ENCODE measurements at regions not wholly inside any gene's neighbourhood (a gene's known extent, or its start where the extent isn't known, plus 50 kb on each side); places are given as distances from the start of the nearest gene placed in this dataset.
"Not testable (repeated sequence)": the region's sequence is repeated elsewhere in the genome, so short reads cannot be mapped to it uniquely, and the experiment has no call there.

DNA sequence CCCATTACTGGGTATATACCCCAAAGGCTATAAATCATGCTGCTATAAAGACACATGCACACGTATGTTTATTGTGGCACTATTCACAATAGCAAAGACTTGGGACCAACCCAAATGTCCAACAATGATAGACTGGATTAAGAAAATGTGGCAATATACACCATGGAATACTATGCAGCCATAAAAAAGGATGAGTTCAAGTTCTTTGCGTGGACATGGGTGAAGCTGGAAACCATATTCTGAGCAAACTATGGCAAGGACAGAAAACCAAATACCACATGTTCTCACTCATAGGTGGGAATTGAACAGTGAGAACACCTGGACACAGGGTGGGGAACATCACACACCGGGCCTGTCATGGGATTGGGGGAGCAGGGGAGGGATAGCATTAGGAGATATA is 54.4 kb upstream of the MUCL1 start:
- DNase-seq = not testable (repeated sequence)

DNA sequence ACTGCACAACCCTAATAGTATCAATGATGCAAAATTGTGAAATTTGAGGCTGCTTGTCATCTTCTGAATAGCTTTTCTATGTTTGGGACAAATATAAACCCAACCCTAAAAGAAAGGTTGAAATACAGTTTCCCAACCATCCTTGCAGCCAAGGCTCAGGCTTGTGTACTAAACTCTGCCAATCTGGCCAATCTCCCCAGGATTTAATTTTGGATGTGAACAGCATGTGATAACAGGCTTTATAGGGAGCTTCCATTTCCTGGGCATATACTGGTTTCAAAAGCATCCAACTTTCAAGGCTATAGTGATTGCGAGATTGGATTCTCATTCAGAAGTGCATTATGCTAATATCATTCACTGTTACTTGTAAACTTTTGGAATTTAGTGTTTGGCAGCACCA is 55.7 kb upstream of the MUCL1 start:
- DNase-seq = no peak

DNA sequence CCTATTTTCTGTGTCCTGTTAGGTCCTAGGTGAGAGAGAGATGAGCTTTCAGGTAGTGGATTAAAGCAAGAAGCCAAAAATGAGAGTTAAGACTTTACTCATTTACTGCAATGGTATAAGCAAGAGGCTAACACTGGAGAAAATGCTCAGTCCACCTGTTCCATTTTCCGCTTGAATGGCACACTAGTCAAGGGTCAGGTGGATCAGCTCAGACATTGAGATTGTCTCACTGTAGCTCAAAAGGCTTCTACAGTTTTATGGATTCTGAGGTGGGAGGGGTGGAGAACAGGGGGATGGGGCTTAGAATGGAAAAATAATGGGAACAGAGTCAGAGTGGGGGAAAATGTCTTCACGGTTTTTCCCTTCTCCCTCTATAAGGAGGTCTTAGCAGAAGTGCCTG is 57.3 kb upstream of the MUCL1 start:
- no peak for DNase-seq

DNA sequence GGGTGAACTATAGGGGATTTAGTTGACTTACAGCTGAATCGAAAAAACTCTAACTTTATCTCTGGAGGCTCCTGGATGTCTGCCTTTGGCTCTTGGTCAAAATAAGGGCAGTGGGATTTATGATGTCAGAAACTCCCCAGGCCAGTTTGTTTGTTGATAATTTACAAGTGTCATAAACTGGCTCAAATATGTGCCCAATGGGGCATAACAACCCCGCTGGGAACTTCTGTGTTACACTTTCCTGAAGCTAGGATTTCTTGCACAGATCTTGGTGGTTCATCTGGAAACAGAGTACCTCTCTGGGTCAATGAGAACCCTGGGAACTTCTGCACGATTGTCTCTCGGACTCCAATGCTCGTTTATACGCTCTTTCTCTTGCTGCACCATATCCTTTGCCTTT is 58.7 kb upstream of the MUCL1 start:
- DNase-seq = no peak

DNA sequence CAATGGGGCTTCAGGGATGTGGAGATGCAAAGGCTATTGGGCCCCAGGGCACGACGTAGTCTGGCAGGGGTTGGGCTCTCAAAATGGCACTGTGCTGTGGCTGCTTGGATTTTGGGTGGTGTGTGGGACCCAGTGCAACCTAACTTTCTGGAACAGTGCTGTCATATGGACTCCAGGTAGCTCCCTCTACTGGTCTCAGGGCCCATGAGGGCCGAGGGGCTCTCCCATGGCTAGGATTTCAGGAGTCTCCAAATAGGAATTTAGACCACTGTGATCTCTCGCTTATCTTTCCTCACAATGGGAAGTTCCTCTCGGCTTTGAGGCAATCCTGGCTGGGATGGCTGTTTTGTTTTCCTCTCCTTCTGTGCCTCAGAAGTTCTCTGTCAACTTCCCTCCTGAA is 68.2 kb upstream of the MUCL1 start:
- no peak for DNase-seq

DNA sequence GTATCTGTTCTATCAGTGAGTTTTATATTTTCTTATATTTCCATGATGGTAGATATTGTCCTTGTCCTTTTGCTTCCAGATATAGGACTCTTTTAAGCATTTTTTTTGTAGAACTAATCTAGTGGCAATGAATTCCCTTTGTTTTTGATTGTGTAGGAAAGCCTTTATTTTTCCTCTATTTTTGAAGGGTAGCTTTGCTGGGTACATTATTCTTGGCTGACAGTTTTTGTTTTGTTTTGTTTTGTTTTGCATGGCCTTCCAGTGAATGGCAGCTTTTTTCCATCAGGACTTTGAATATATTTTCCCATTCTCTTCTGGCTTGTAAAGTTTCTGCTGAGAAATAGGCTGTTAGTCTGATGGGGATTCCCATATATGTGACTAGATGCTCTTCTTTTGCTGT is 70.2 kb upstream of the MUCL1 start:
- no peak for DNase-seq

DNA sequence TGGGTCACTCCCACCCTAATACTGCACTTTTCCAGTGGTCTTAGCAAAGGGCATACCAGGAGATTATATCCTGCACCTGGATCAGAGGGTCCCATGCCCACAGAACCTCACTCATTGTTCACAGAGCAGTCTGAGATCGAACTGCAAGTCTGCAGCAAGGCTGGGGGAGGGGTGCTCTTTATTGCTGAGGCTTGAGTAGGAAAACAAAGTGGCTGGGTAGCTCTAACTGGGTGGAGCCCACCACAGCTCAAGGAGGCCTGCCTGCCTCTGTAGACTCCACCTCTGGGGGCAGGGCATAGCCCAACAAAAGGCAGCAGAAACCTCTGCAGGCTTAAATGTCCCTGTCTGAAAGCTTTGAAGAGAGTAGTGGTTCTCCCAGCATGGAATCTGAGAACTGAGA is 77.3 kb upstream of the MUCL1 start:
- not testable (repeated sequence) for DNase-seq

DNA sequence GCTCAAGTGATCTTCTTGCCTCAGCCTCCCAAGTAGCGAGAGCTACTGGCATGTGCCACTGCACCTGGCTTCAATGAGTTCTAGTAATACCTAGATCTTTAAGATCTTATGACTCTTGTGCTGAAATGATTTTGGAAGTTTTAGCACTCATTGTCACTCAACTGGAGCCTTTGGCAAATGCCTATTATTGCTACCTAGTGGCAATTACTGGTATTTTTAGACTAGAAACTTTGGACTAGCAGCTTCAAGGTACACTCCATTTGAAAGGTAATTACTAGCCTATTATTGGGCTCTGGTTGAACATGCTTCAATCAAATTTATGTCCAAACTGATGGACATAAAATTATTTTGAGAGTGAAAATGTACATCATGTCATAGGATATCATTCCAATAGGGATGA is 80.7 kb upstream of the MUCL1 start:
- DNase-seq = no peak

DNA sequence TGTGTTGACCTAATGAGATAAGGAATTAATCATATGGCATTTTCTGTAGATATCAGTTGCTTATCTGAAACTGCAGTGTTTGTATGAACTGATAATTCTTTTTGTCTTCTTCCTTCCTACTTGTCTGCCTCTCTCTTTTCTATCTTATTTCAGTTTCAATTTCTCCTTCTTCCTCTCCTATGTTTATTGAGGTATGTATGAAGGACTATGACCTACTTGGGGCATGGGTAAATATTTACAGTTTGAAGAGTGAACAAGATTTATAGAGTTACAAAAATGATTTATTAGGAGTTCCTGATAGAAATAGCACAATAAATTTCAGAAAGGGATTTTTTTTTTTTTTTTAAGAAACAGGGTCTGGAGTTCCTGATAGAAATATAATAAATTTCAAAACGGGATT is 88.7 kb upstream of the MUCL1 start:
- DNase-seq = no peak

DNA sequence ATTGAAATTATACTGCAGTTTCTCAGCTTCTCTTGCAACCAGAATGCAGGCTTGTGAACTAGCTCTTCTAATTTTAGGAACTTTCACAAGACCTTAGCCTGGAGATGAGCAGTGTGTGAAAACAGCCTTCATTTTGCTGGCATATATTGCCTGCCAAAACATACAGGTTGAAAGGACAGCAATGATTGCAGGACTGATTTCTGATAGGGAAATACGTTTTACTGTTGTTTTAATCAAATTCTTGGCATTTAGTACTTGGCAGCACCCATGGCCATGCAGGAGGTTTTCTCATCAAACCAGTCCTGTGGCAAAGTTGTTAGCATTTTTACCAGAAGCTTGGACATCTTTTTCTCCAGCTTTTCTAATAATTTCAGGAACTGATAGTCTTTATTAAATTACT is 91.9 kb upstream of the MUCL1 start:
- no peak for DNase-seq

DNA sequence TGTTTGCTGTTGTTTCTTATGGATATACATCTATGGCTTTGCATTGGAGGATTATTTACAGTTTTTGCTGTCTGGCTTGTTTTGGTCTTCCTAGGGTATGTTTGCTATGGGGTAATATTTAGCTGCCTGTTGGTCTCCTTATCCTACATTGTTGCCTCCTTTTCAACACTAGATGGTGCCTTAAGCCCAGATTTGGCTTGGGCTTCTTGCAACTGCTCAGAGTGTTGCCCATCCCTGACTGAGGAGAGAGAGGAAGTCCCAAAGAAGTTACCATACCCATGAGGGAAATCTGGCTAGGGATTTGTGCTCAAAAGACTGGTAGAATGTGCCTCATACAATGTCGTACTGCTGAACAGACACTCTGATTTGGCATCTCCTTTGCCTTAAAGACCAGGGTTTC is 94.6 kb upstream of the MUCL1 start:
- peak; percentile 25 for DNase-seq

DNA sequence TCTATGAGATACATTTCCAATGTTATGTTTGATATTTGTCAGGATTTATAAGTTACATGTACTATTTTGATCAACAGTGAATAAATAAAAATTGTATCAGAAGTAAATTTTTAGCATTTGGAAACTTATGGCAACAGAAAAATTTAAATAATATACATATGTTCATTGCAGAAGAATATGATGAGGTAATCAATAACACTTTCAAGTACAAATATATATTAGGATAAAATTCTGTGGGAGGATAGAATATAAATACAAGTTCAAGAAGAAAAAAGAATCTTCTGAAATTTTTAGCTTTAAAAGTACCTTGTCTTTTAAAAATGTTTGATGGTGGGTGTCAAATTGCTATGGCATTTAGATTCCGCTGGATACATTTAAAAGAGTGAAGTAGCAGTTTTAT is 102.8 kb upstream of the MUCL1 start:
- no peak for DNase-seq

DNA sequence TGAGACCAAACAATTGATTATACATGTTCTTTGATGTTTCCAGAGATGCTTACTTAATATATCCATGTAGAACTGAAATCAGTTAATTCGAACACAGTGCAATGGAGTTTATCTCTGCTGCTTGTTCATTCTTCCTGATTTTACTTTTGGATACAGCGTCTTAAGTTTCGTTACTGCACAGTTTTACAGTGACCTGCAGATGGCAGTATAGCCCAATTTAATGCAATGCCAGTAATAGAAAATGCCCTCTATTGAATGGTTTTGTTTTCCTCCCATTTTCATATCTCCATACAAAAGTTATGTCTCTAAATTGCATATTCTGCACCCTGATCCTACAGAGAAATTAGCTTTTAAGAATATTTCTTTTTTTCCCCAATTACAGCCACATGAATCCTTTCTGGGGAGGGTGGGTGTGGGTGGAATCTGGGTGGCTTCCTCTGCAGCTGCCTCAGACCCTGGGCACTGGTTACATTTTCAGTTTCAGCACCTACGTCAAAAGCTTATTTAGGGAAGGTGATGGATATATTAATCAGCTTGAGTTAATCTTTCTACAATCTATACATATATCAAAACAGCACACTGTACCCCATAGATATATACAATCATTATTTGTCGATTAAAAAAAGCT is 101.1 kb upstream of the DCD start:
- DNase-seq = peak; percentile 42

DNA sequence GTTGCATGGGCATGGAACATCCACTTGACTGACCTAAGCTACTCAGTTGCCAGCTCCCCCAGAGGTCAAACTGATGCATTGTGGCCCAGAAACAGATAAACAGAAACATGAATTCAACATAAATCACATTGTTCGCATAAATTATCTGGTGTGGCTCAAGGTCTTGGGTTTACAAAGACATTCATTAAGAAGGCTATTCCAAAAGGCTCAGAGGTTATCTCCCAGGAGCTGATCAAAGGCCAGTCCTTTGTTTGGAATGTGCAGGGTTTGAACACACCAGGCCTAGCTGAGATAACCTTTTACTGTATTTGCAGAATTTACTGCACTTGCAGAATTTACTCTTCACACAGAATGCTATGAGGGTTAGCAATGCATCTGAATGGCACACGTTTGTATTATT is 96.4 kb upstream of the DCD start:
- DNase-seq = no peak

DNA sequence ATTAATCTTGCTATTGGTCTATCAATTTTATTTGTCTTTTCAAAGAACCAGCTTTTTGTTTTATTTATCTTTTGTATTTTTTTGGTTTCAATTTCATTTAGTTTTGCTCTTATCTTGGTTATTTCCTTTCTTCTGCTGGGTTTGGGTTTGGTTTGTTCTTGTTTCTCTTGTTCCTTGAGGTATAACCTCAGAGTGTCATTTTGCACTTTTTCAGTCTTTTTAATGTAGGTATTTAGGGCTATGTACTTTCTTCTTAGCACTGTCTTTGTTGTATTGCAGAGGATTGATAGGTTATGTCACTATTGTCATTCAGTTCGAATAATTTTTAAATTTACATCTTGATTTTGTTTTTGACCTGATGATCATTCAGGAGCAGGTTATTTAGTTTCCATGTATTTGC is 92.7 kb upstream of the DCD start:
- no peak for DNase-seq

DNA sequence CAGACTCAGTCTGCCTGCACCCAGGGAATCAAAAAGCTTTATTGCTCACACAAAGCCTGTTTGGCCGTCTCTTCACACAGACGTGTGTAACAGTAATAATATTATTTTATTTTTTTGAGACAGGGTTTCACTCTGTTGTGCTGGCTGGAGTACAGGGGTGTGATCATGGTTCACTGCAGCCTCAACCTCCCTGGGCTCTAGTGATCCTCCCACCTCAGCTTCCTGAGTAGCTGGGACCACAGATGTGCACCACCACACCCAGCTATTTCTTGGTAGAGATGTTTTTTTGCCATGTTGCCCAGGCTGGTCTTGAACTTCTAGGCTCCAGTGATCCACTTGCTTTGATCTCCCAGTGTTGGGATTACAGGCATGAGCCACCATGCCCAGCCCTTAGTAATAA is 88.4 kb upstream of the DCD start:
- DNase-seq = no peak

DNA sequence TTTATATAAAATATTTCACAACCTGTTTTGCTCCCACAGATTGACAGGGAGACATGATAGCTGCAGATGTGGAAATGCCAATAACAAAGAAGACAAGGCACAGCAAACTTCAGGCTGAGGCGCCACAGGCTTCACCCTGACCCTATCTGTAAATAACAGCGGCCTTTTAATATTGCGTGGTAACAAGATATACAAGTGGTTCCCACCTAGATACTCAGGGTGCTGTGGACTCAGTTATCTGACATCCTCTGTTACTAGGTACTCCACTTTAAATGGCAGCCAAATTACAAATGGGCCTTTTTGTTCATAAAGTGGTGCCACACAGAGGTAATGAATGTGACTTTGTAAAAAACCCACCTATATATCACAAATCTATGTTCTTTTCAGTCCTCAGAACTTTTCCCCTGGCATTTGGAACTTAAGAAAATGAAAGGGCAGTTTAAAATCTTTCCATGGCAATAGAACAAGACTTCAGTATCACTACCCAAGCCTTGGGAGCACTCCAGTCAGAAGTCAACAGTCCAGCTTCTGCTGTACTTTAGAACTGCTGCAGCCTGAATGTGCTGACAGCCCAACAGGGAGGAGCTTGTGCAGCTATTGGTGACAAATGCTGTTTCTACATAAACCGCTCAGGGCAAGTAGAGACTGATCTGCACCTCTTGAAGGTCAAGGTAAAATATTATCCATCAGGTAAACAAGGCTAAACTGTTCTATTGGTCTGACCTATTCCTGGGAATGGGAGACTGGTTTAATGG is 86.2 kb upstream of the DCD start:
- DNase-seq = no peak

DNA sequence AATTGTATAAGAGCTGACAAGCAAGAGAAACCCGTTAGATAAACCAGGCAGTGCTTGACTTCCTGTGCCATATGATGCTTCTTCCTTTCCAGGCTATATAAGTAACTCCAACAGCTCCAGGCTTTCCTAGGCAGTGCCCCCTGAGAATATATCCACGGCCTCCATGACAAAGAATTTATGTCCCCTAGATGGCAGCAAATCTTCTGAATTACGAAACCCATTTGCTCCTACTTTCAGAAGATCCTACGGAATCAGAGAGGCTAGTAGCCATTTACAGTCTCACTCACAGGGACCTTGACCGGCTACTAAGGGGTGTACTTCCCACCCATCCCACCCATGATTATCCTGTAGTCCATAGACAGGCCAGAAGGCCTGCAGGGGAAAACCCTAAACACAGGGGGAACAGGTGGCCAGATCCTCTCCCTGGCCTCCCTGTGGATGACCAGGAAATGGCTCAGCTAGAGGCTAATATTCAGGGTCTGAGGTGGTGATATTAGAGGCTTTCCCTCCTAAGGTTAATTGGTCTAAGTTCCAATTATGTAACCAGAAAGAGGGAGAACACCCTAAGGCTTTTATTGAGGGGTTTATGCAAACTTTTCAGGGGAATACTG is 77.2 kb upstream of the DCD start:
- DNase-seq = peak; percentile 12

DNA sequence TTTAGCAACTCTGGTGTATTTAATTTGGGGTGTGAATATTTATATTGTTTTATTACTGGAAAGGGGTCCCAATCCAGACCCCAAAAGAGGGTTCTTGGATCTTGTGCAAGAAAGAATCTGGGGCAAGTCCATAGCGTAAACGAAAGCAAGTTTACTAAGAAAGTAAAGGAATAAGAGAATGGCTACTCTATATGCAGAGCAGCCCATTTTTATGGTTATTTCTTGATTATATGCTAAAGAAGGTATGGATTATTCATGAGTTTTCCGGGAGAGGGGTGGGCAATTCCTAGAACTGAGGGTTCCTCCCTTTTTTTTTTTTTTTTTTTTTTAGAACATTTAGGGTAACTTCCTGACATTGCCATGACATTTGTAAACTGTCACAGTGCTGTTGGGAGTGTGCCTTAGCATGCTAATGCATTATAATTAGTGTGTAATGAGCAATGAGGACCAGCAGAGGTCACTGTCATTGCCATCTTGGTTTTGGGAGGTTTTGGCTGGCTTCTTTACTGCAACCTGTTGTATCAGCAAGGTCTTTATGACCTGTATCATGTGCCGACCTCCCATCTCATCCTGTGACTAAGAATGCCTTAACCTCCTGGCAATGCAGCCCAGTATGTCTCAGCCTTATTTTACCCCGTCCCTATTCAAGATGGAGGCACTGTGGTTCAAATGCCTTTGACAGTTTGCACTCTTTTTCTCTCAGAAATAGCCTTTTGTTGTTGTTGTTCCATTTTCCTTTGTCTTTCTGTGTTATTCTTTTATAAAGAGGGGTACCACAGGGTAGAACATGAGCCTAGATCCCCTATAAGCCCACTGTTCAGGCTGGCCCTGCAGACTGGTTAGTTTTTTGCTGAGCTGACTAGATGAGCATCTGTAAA is 75.5 kb upstream of the DCD start:
- peak; percentile 25 for DNase-seq

DNA sequence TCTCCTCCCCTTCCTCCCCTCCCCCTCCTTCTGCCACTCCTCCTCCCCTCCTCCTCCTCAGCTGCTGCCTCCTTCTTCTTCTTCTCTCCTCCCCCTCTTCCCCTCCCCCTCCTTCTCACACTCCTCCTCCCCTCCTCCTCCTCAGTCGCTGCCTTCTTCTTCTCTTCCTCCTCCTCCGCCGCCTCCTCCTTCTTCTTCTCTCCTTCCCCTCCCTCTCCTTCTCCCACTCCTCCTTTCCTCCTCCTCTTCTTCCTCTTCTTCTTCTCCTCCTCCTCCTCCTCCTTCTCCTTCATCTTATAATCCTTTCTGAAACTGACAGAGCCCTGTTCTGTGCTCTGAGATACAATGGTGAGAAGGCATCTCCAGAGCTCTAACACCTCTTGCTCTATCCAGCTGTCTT is 73.1 kb upstream of the DCD start:
- DNase-seq = no peak

DNA sequence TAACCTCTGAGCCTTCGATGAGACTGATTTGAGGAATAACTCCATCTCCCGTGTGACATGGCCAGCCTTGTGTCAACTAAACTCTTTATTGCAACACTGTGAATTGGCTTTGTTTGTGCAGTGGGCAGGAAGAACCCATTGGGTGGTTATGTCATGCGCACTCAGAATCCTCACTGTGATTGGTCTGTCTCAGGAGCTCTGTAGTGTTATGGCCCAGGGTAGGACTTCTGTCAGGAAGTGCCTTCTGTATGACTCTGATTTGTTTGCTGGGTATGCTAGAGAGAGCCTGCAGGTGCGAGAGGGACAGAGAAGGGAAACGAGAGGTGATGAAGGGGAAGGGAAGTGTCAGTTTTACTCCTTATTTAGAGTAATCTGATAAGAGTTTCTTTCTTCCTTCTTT is 71.5 kb upstream of the DCD start:
- no peak for DNase-seq

DNA sequence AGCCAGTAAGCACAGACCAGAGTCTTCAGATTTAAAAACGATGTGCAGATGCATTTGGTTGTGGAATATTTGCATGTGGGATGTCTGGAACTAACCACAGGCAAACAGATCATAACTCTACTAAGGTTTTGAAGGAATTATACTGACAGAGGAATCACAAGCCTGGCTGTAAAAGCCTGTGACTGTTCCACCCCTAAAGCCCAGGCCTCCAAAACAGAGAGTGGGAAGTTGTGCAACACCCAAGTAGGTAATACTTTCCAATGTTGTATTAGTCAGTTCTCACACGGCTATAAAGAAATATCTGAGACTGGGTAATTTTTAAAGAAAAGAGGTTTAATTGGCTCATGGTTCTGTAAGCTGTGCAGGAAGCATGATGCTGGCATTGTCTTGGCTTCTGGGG is 68.1 kb upstream of the DCD start:
- no peak for DNase-seq

DNA sequence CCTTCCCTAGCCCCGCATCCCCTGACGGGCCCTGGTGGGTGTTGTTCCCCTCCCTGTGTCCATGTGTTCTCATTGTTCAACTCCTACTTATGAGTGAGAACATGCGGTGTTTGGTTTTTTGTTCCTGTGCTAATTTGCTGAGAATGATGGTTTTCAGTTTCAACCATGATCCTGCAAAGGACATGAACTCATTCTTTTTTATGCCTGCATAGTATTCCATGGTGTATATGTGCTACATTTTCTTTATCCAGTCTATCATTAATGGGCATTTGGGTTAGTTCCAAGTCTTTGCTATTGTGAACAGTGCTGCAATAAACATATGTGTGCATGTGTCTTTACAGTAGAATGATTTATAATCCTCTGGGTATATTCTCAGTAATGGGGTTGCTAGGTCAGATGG is 65.7 kb upstream of the DCD start:
- DNase-seq = not testable (repeated sequence)

DNA sequence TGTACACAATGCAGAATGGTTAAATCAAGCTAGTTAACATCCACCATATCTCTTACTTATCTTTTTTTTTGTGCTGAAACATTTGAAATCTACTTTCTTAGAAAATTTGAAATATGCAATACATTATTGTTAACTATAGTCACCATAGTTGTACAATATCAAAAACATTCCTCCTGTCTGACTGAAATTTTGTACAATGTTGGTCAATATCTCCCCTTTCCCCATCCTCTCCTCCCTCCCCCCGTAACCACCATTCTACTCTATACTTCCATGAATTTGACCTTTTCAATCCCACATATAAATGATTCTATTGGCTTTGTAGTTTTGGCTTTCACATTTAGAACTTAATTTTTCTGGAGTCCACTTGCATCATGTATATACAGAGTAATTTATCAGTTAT is 63.5 kb upstream of the DCD start:
- DNase-seq = no peak
